HG02943 (cell line): ENCODE measurements at regions not wholly inside any gene's neighbourhood (a gene's known extent, or its start where the extent isn't known, plus 50 kb on each side); places are given as distances from the start of the nearest gene placed in this dataset.
A peak's percentile ranks its signal among the peaks of the same experiment; 100 is the strongest.
"Not testable (repeated sequence)": the region's sequence is repeated elsewhere in the genome, so short reads cannot be mapped to it uniquely, and the experiment has no call there.

Experiments
- ATAC-seq: cut with Tn5 transposase; IDR thresholded peaks from one replicate; pipeline ENCODE4 v1.9.1; 2021; ENCODE audit warnings: mild to moderate bottlenecking, low read depth, moderate library complexity; ENCODE audit not compliant: unreplicated experiment

GRCh38 chr18:67145586-67146292, 370.8 kb downstream of the DSEL start:
- no peak for ATAC-seq

- ATAC-seq, result no peak
Observed at GRCh38 chr18:67144329-67144728, 372.2 kb downstream of the DSEL start.

- ATAC-seq, result no peak
Observed at GRCh38 chr18:67143028-67143427, 373.5 kb downstream of the DSEL start.

GRCh38 chr18:67142604-67143003, 373.9 kb downstream of the DSEL start:
- no peak for ATAC-seq

- no peak for ATAC-seq
Observed at GRCh38 chr18:67140495-67140894, 376.0 kb downstream of the DSEL start.

- ATAC-seq, result no peak
Observed at GRCh38 chr18:67139899-67140298, 376.6 kb downstream of the DSEL start.

GRCh38 chr18:67135981-67136380, 380.5 kb downstream of the DSEL start:
- no peak for ATAC-seq

DNA sequence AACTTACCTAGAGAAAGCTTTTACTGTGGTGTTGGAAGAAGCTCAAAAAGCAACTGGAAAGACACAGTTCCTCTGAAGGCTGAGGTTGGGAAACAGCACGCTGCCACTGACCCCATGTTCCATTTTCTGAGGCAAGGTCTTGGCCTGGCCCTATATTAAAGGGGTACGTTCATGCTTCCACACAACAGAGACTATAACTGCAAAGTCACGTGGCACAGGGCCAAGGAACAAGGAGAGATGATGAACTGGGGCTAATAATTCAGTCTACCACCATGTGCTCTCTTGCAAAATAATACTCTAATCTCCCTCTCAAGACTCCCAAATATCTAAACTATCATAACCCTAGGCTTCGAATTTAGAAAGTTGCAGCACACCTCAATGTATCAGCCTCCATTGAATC, 381.6 kb downstream of the DSEL start:
- ATAC-seq, result no peak

DNA sequence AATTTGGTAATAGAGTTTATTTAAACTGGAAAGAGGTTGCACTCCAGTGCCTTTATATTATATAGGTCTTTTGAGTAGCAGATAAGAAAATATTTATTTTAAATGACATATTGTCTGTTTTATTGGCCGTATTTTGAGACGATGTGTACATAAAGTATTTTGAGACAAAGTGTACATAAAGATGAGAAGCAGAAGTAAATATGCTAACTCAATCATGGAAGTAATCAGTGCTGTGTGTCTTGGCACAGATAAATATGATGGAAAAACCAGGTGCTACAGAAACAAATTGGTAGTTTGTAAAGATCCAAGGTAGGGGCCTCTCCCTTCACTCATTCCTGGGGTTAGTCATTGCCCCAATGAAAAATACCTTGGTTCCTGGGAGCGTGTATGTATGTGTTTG, 382.9 kb downstream of the DSEL start:
- ATAC-seq, result no peak

GRCh38 chr18:67132919-67133318, 383.6 kb downstream of the DSEL start:
- ATAC-seq, result no peak

- ATAC-seq, result no peak
Observed at GRCh38 chr18:67131498-67131897, 385.0 kb downstream of the DSEL start.

- ATAC-seq, result not testable (repeated sequence)
Observed at GRCh38 chr18:67126751-67127150, 389.8 kb downstream of the DSEL start.

GRCh38 chr18:67123901-67124300, 392.6 kb downstream of the DSEL start:
- ATAC-seq, result no peak

GRCh38 chr18:67117804-67118203, 398.7 kb downstream of the DSEL start:
- ATAC-seq, result no peak

GRCh38 chr18:67109535-67109934, 407.0 kb downstream of the DSEL start:
- no peak for ATAC-seq

GRCh38 chr18:67108894-67109293, 407.6 kb downstream of the DSEL start:
- ATAC-seq, result no peak

DNA sequence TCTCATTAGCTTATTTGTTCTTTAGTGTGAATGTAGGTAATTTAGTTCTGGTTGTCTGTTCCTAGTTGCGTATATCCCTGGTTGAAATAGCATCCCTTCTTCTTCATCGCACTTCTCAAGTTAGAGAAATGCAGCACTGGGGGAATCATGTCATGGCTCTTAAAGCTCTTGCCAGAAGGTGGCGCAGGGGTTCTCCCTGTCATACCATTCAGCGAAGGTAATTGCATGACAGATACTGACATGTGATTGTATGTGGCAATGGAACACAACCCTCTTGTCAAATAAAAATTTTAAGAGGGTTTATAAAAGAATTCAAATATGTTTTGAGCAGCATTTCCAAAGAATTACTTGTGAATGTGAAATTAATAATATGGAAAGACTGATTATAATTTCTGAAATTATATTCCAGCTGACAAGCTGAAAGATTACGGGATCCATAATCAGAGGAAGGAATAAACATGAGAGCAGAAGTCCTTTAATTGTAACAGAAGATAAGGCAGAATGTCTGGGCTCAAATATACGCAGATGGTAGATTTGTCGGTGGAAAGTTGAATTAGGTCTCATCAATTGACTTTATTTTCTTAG, 411.7 kb downstream of the DSEL start:
- ATAC-seq, result peak; percentile 78

- ATAC-seq, result no peak
Observed at GRCh38 chr18:67094123-67094522, 422.4 kb downstream of the DSEL start.

GRCh38 chr18:67092141-67092540, 424.4 kb downstream of the DSEL start:
- ATAC-seq, result no peak

DNA sequence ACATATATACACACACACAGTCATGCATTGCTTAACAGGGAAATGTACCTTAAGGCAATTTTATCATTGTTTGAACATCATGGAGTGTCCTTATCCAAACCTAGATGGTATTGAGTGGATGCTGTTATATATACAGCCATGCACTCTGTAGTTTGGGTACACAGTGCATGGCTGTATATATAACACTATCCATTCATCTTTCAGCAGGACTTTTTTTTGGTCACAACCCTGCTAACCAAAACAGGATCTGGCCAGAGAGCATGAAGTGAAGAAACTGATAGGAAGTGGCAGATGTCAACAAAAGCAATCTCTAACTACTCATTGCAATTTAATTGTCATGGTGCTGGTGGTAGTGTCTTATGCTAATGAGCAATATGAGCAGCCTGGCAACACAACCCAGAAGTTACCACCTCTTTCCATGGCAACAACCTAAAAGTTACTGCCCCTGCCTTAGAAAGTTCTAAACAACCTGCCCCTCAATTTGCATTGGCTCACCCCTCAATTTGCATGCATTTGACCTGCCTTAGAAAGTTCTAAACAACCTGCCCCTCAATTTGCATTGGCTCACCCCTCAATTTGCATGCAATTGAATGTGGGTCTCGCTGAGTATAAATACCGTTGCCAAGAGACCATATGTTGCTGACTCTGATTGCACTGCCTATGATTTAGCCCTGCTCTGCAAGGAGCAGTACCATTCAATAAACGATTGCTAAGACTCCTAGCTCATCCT, 434.9 kb downstream of the DSEL start:
- no peak for ATAC-seq

DNA sequence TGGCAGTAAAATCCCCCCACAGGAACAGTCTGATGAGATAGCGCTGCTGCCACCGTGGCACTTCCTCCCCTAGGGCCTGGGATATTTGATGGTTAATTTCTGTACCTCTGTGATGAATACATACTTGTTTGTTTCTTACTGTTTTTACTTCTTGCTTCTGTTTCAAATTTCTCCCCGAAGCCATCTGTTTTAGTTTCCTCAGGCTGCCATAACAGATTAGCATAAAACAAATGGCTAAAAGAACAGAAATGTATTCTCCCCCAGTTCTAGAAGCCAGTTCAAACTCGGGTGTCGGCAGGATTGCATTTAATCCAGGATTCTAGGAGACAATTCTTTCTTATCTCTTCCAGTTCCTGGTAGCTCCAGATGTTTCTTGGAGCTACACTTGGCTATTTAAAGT, 435.9 kb downstream of the DSEL start:
- no peak for ATAC-seq

DNA sequence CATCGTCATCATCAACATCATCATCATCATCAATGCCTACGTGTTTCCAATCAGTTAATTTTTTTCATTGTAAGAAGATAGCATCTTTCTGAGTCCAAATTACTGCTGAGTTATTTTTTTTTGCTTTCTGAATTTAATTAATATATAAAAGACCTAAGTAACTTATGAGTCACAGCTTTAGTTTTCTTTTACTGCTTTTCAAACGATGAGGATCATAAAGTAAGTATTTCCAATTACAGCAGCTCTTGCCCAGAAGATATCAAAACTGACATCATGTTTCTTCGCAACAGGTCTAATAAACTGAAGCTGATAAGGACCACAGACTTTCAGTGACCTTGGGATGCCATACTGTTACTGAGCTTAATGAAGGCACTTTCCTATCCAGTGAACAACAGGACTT, 442.2 kb downstream of the DSEL start:
- ATAC-seq, result no peak
